Skeletal muscle tissue (tissue), 3 donors: ENCODE measurements at regions not wholly inside any gene's neighbourhood (a gene's known extent, or its start where the extent isn't known, plus 50 kb on each side); places are given as distances from the start of the nearest gene placed in this dataset.
"Not testable (repeated sequence)": the region's sequence is repeated elsewhere in the genome, so short reads cannot be mapped to it uniquely, and the experiment has no call there.

ENCODE experiments used
- H3K27ac ChIP-seq: one replicate; pipeline ENCODE4 v1.7.0; 2013; ENCODE audit warnings: mild to moderate bottlenecking, low read depth, low read length, inconsistent platforms
- H3K27me3 ChIP-seq, 3 donors: one replicate each; pipeline ENCODE4 v1.7.0; 2013; ENCODE audit warnings: low read length in 3 of 3; ENCODE audit not compliant: control insufficient read depth in 3 of 3, insufficient read depth in 3 of 3
- H3K36me3 ChIP-seq, 3 donors: one replicate each; pipeline ENCODE4 v1.7.0; 2013; ENCODE audit warnings: low read length in 3 of 3; ENCODE audit not compliant: control insufficient read depth in 3 of 3, insufficient read depth in 3 of 3
- H3K4me1 ChIP-seq, 3 donors: one replicate each; pipeline ENCODE4 v1.7.0; 2013; ENCODE audit warnings: low read length in 3 of 3, mild to moderate bottlenecking in 3 of 3; ENCODE audit not compliant: control insufficient read depth in 3 of 3, insufficient read depth in 3 of 3
- H3K4me3 ChIP-seq, 3 donors: one replicate each; pipeline ENCODE4 v1.7.0; 2013; ENCODE audit warnings: low read length in 3 of 3
- H3K9ac ChIP-seq, 3 donors: one replicate each; pipeline ENCODE4 v1.7.0; 2013; ENCODE audit warnings: low read length in 3 of 3, mild to moderate bottlenecking in 3 of 3, moderate library complexity in 2 of 3, low read depth in 1 of 3
- H3K9me3 ChIP-seq, 3 donors: one replicate each; pipeline ENCODE4 v1.7.0; 2013; ENCODE audit warnings: low read length in 3 of 3; ENCODE audit not compliant: control insufficient read depth in 3 of 3
- donor health status: Osteomylitis.

DNA sequence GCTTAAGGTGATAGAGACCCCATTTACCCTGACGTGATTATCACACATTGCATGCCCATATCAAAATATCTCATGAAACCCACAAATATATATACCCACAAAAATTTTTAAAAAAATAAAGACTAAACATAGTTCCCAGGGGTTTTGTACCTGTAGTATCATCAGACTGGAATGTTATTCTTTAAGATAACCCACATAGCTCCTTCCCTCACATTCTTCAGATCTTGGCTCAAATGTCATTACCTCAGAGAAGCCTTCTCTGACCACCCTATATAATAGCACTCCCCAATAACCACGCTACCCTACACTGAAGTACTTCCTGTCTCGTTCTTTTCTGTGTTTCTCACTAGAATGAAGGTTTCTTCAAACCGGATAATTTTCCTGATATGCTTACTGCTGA, 138.3 kb upstream of the SNX7 start:
- no peaks in the 10 kb centered on the region for H3K27me3 ChIP-seq
- H3K9me3 ChIP-seq: no peaks in the 10 kb centered on the region
- H3K4me3 ChIP-seq: no peak overlapping the region
- no peaks in the 10 kb centered on the region for H3K4me1 ChIP-seq
- no peaks in the 10 kb centered on the region for H3K36me3 ChIP-seq
- H3K27ac ChIP-seq: no peak overlapping the region
- no peak overlapping the region for H3K9ac ChIP-seq

DNA sequence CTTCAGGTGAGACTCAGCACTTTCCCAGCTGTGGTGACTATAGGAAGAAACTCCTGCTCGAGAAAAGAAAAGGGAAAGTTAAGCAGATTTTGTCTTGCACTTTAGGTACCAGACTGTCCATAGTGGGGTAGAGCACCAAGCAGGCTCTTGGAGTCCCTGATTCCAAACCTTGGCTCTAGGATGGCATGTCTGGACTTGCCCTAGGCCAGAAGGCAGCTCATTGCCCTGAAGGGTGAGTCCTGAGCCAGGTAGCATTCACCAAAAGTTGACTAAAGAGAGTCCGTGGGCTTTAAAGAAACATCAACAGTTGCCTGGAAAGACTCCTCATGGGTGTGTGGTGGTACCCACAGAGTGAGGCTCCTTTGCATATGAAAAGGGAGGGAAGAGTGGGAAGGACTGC, 145.2 kb upstream of the SNX7 start:
- Histone ChIP-seq H3K9me3 (no peaks in the 10 kb centered on the region), H3K9ac (no peak overlapping the region), H3K27ac (no peak overlapping the region)

DNA sequence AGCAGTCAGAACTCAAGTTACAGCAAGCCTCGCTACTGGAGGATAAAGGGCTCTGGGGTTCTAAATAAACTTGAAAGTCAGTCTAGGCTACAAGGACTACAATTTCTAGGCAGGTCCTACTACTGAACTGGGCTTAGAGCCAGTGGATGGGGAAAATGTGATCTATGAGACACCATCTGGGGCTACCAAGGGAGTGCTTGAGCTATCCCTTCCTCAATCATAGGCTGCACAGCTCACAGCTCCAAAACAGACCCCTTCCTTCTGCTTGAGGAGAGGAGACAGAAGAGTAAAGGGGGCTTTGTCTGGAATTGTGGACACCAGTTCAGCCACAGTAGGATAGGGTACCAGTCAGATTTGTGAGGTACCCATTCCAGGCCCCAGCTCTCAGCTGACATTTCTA, 145.8 kb upstream of the SNX7 start:
- Histone ChIP-seq H3K4me1 (no peaks in the 10 kb centered on the region), H3K9ac (no peak overlapping the region), H3K9me3 (no peaks in the 10 kb centered on the region), H3K27ac (no peak overlapping the region), H3K36me3 (no peaks in the 10 kb centered on the region), H3K27me3 (no peaks in the 10 kb centered on the region), H3K4me3 (no peak overlapping the region)

More for the DNA sequence above, 145.2 kb upstream of the SNX7 start:
- H3K36me3 ChIP-seq: no peaks in the 10 kb centered on the region
- H3K4me1 ChIP-seq: no peaks in the 10 kb centered on the region
- H3K27me3 ChIP-seq: no peaks in the 10 kb centered on the region
- H3K4me3 ChIP-seq: no peak overlapping the region

DNA sequence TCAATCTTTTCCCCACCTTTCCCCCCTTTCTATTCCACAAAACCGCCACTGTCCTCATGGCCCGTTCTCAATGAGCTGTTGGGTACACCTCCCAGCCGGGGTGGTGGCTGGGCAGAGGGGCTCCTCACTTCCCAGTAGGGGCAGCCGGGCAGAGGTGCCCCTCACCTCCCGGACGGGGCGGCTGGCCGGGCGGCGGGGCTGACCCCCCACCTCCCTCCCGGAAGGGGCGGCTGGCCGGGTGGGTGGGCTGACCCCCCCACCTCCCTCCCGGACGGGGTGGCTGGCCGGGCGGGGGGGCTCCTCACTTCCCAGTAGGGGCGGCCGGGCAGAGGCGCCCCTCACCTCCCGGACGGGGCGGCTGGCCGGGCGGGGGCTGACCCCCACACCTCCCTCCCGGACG, 149.3 kb upstream of the SNX7 start:
- H3K36me3 ChIP-seq, H3K9me3 ChIP-seq, H3K4me3 ChIP-seq, H3K9ac ChIP-seq, H3K27ac ChIP-seq, H3K4me1 ChIP-seq, H3K27me3 ChIP-seq: not testable (repeated sequence)

DNA sequence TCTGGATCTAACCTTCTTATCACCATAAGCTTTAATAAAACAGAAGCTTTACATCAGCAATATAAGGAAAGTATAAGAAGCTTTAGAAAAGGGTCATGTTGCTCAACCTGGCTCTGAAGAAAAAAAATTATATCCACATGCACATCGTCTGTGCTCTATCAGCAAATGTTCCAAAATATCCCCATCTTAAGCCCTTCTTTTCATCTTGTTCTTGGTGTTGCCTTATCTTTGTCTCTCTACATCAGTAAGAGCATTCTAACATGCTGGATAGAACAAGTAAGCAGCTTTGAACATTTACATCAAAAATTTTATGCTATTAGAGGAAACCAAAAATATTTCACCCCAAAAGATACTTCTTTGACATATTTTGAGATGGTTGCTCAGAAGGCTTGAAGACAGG, 157.8 kb upstream of the SNX7 start:
- no peak overlapping the region for H3K9ac ChIP-seq
- H3K9me3 ChIP-seq: peaks cover 4 to 6% (median 5%) of the 10 kb centered on the region in 3 donors
- H3K36me3 ChIP-seq: no peaks in the 10 kb centered on the region
- no peak overlapping the region for H3K27ac ChIP-seq
- no peak overlapping the region for H3K4me3 ChIP-seq
- no peaks in the 10 kb centered on the region for H3K27me3 ChIP-seq
- no peaks in the 10 kb centered on the region for H3K4me1 ChIP-seq

DNA sequence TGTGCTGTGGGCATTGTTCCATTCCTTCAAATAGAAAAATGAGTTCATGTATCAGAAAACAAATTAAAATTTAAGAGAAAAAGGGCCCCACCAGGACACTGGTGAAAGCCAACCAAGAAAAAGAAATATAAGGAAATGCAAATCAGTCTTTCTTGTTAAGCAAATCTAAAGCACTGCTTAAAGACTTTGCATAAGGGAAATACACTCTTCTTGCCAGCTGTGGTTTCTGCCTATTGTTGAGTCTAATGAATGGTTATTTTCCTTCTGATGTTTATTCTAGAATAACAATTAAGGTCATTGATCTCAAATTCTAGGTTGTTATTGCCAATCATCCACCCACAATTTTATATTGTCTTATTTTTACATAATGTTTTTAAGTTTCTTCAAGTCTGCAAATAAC, 158.6 kb upstream of the SNX7 start:
- H3K4me3 ChIP-seq: no peak overlapping the region
- H3K9ac ChIP-seq: no peak overlapping the region
- no peaks in the 10 kb centered on the region for H3K4me1 ChIP-seq
- no peaks in the 10 kb centered on the region for H3K36me3 ChIP-seq
- peaks cover 4 to 6% (median 5%) of the 10 kb centered on the region in 3 donors for H3K9me3 ChIP-seq
- no peaks in the 10 kb centered on the region for H3K27me3 ChIP-seq
- H3K27ac ChIP-seq: no peak overlapping the region

DNA sequence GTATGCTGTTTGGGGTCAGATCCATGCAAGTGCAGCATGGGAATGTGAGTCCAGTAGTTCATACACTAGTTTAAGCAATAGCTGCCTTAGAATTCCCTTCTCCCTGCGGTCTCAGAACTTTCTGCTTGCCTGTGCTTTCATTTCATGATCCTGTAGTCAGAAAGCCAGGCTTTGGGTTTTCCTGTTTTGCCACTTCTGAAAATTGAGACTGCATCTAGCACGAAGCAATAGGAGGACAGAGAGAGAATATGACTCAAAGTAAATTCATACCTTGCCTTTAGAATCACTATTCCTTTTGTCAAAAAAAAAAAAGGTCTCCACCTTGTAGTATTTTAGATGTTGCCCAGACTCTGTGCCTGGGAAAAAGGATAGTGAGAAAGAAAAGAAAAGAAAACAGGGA, 161.2 kb upstream of the SNX7 start:
- peaks cover 0 to 4% (median 1%) of the 10 kb centered on the region in 3 donors for H3K9me3 ChIP-seq
- H3K36me3 ChIP-seq: no peaks in the 10 kb centered on the region
- no peak overlapping the region for H3K9ac ChIP-seq
- no peaks in the 10 kb centered on the region for H3K4me1 ChIP-seq
- H3K27me3 ChIP-seq: no peaks in the 10 kb centered on the region
- no peak overlapping the region for H3K27ac ChIP-seq
- H3K4me3 ChIP-seq: no peak overlapping the region

DNA sequence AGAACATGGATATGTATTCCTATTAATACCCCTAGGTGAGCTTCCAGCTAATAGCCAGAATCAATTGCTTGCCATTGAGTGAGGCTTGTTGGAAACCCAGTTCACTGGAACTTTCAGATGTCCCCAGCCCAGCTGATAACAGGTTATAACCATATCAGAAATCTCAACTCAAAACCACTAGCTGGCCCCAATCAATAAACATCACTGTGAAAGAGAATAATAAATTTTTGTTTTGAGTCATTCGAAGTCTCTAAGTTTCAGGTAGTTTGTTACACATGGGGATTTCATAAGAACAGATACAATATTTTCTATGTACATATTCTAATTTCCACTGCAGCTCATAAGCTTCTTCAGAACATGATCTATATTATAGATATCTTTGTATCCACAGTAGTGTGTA, 162.9 kb upstream of the SNX7 start:
- Histone ChIP-seq H3K9ac (no peak overlapping the region), H3K4me3 (no peak overlapping the region), H3K36me3 (no peaks in the 10 kb centered on the region), H3K27ac (no peak overlapping the region), H3K27me3 (no peaks in the 10 kb centered on the region), H3K9me3 (no peaks in the 10 kb centered on the region), H3K4me1 (no peaks in the 10 kb centered on the region)

DNA sequence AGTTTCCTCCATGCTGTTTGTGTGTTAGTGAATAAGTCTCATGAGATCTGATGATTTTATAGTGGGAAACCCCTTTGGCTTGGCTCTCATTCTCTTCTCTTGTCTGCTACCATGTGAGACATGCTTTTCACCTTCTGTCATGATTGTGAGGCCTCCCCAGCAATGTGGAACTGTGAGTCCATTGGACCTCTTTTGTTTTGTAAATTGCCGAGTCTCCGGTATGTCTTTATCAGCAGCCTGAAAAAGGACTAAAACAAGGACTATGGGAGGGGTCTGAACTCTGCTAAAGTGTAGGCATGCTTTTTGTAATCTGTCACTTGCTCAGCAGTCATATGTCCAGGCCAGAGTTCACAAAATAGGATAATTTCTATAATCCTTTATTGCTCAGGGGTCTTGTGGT, 164.0 kb upstream of the SNX7 start:
- H3K9ac ChIP-seq: no peak overlapping the region
- H3K27me3 ChIP-seq: no peaks in the 10 kb centered on the region
- no peak overlapping the region for H3K27ac ChIP-seq
- no peaks in the 10 kb centered on the region for H3K36me3 ChIP-seq
- no peak overlapping the region for H3K4me3 ChIP-seq
- no peaks in the 10 kb centered on the region for H3K9me3 ChIP-seq
- H3K4me1 ChIP-seq: no peaks in the 10 kb centered on the region

DNA sequence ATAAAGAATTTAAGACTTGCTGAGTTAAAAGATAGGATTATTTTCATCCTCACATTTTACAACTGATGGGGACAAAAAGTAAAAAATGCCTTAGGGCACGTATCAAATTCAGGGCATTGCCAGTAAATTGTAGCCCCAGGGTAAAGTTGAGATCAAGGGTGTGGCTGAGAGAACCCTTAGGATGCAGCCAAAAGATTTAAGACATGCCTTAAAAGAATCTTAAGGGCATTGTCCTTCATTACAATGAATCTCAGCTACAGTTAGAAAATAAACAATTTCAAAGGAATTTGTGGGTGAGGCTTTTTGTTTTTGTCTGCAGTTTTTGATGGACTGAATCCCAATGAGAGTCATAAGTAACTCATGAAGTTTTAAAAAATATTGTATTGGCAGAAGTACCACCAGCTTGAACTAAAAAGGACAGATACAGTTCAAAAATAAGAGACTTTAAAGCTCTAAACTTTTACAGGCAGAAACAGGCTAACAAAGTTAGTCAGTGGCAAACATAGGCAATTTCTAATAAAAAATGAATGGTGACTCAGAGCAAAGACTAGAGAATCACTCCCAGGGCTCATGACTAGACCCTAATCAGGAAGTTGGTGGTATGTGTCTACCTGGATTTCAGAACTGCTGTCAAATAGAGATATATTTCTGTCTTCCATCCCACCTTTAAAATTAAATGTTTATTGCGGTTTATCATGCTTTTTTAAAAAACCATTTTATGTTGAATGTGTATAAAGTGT, 165.1 kb upstream of the SNX7 start:
- H3K36me3 ChIP-seq: no peaks in the 10 kb centered on the region
- H3K4me1 ChIP-seq: no peaks in the 10 kb centered on the region
- no peak overlapping the region for H3K9ac ChIP-seq
- no peaks in the 10 kb centered on the region for H3K27me3 ChIP-seq
- H3K9me3 ChIP-seq: no peaks in the 10 kb centered on the region
- no peak overlapping the region for H3K27ac ChIP-seq
- H3K4me3 ChIP-seq: no peak overlapping the region
